Endodermal cell (in vitro differentiated cells): ENCODE measurements at regions not wholly inside any gene's neighbourhood (a gene's known extent, or its start where the extent isn't known, plus 50 kb on each side); places are given as distances from the start of the nearest gene placed in this dataset.
A peak's percentile ranks its signal among the peaks of the same experiment; 100 is the strongest.

Source experiments
- DNase-seq: peaks from one replicate; pipeline ENCODE4 v3.0.0-alpha.2; 2017
- H3K27ac ChIP-seq: 2 replicates; pipeline ENCODE4 v1.5.1; 2013; ENCODE audit warnings: mild to moderate bottlenecking, low read depth, low read length, moderate library complexity
- H3K27me3 ChIP-seq: 2 replicates; pipeline ENCODE4 v1.6.1; 2013; ENCODE audit warnings: mild to moderate bottlenecking, low read length, moderate library complexity; ENCODE audit not compliant: insufficient read depth, control insufficient read depth, poor library complexity, severe bottlenecking
- H3K36me3 ChIP-seq: 2 replicates; pipeline ENCODE4 v1.7.0; 2013; ENCODE audit warnings: mild to moderate bottlenecking, low read length, moderate library complexity; ENCODE audit not compliant: control insufficient read depth, insufficient read depth
- H3K4me1 ChIP-seq: one replicate; pipeline ENCODE4 v1.7.0; 2013; ENCODE audit warnings: low read length; ENCODE audit not compliant: control insufficient read depth, insufficient read depth
- H3K4me3 ChIP-seq: 2 replicates; pipeline ENCODE4 v1.5.1; 2013; ENCODE audit warnings: mild to moderate bottlenecking, low read length, moderate library complexity
- H3K9ac ChIP-seq: 2 replicates; pipeline ENCODE4 v1.6.1; 2013; ENCODE audit warnings: mild to moderate bottlenecking, low read length, moderate library complexity; ENCODE audit not compliant: poor library complexity, severe bottlenecking; ENCODE audit errors: extremely low read depth
- H3K9me3 ChIP-seq: 2 replicates; pipeline ENCODE4 v1.6.1; 2013; ENCODE audit warnings: mild to moderate bottlenecking, low read length, moderate library complexity; ENCODE audit not compliant: control insufficient read depth
- H3K27ac Mint-ChIP-seq: 2 replicates; pipeline ENCODE4 v1.8.0; 2020; ENCODE audit warnings: mixed read lengths
- H3K27me3 Mint-ChIP-seq: 2 replicates; pipeline ENCODE4 v1.8.0; 2021; ENCODE audit warnings: mild to moderate bottlenecking, mixed read lengths; ENCODE audit not compliant: insufficient read depth
- H3K36me3 Mint-ChIP-seq: 2 replicates; pipeline ENCODE4 v1.8.0; 2020; ENCODE audit warnings: low read depth, mixed read lengths
- H3K4me1 Mint-ChIP-seq: 2 replicates; pipeline ENCODE4 v1.8.0; 2020; ENCODE audit warnings: mixed read lengths
- H3K4me3 Mint-ChIP-seq: 2 replicates; pipeline ENCODE4 v1.8.0; 2020; ENCODE audit warnings: mild to moderate bottlenecking, moderate library complexity, mixed read lengths
- H3K9me3 Mint-ChIP-seq: 2 replicates; pipeline ENCODE4 v1.8.0; 2020; ENCODE audit warnings: mild to moderate bottlenecking, mixed read lengths
- WGBS, 2 experiments: methylation state at CpG; one replicate each; pipeline versions ENCODE4 v1.1.5 to v1.1.7; 2013; ENCODE audit warnings: missing lambda C conversion rate in 2 of 2, mixed read lengths in 1 of 2; ENCODE audit not compliant: insufficient coverage in 1 of 2, insufficient read length in 1 of 2; 5-methylcytosine and 5-hydroxymethylcytosine counted together
- TF ChIP-seq, protein P1 (sequence below): fragments of 200-600 bp; sonication (generic); conservative IDR thresholded peaks from 2 replicates; pipeline ENCODE4 v1.5.0; 2021; ENCODE audit warnings: antibody characterized with exemption, mild to moderate bottlenecking

DNA sequence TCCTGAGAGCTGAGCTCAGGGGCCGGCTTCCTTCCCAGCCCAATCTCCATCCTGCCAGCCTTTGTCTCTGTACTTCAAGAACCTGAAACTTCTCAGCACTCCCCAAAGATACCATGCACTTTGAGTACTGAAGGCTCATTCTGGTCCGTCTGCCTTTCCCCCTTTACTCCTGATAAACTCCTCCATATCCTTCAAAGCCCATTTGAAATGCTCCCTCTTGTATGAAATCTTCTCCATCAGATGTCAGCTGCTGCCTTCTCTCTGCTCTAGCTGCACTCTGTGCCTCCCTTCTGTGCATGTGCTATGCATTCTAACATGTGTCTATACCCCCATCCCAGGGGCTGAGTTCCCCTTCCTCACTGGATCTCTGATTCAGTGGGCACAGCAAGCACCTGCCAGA lies 52.1 kb downstream of the PITPNM2 start:
- Histone ChIP-seq H3K36me3 (no peaks in the 10 kb centered on the region), H3K4me3 (no peak overlapping the region), H3K27ac (no peak overlapping the region), H3K9ac (no peak overlapping the region), H3K4me1 (peaks cover 11% of the 10 kb centered on the region), H3K27me3 (no peaks in the 10 kb centered on the region), H3K9me3 (no peaks in the 10 kb centered on the region)
- no peaks in the 10 kb centered on the region for H3K27me3 Mint-ChIP-seq
- H3K36me3 Mint-ChIP-seq, result no peaks in the 10 kb centered on the region
- H3K27ac Mint-ChIP-seq, result no peak overlapping the region
- H3K9me3 Mint-ChIP-seq, result no peaks in the 10 kb centered on the region
- TF ChIP-seq, protein P1, sequence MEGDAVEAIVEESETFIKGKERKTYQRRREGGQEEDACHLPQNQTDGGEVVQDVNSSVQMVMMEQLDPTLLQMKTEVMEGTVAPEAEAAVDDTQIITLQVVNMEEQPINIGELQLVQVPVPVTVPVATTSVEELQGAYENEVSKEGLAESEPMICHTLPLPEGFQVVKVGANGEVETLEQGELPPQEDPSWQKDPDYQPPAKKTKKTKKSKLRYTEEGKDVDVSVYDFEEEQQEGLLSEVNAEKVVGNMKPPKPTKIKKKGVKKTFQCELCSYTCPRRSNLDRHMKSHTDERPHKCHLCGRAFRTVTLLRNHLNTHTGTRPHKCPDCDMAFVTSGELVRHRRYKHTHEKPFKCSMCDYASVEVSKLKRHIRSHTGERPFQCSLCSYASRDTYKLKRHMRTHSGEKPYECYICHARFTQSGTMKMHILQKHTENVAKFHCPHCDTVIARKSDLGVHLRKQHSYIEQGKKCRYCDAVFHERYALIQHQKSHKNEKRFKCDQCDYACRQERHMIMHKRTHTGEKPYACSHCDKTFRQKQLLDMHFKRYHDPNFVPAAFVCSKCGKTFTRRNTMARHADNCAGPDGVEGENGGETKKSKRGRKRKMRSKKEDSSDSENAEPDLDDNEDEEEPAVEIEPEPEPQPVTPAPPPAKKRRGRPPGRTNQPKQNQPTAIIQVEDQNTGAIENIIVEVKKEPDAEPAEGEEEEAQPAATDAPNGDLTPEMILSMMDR, result no peak
- no peak for DNase-seq
- H3K4me1 Mint-ChIP-seq, result peaks cover 46% of the 10 kb centered on the region
- WGBS, 2 experiments, result 91 to 96% methylated on average over 2 of the region's 2 CpGs
- no peak overlapping the region for H3K4me3 Mint-ChIP-seq

DNA sequence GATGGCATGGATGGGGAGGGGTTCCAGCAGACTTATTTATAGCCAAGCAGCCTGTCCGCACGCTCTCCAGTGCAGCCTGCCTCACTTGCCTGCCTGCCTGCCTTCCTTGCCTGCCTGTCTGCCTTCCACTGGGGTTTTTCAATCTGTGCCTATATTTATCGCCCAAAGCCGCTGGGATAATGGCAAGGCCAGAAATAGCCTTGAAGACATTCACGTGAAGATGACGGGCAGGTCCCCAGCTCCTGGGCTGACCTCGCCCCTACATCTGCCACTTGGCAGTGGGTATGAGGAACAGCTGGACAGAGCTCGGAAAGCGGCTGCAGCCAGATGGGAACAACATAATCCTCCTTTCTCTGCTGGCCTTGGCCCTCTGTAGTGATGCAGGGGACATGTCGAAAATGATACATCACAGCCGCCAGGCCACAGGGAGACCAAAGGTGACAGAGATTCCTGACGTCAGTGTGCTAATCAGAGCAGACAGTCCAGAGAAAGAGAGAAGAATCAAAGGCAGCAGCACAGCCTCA lies 53.3 kb downstream of the PITPNM2 start:
- Mint-ChIP-seq H3K27me3 (no peaks in the 10 kb centered on the region), H3K9me3 (no peaks in the 10 kb centered on the region), H3K36me3 (no peaks in the 10 kb centered on the region), H3K4me3 (no peak overlapping the region), H3K4me1 (peaks cover 42% of the 10 kb centered on the region), H3K27ac (no peak overlapping the region)
- DNase-seq, result no peak
- Histone ChIP-seq H3K36me3 (no peaks in the 10 kb centered on the region), H3K9me3 (no peaks in the 10 kb centered on the region), H3K9ac (no peak overlapping the region), H3K27ac (peak overlapping the region; percentile 32), H3K4me1 (peaks cover 1% of the 10 kb centered on the region), H3K4me3 (no peak overlapping the region), H3K27me3 (no peaks in the 10 kb centered on the region)
- 93 to 95% methylated on average over 11 to 12 of the region's 12 CpGs for WGBS, 2 experiments
- TF ChIP-seq, protein P1, result no peak

DNA sequence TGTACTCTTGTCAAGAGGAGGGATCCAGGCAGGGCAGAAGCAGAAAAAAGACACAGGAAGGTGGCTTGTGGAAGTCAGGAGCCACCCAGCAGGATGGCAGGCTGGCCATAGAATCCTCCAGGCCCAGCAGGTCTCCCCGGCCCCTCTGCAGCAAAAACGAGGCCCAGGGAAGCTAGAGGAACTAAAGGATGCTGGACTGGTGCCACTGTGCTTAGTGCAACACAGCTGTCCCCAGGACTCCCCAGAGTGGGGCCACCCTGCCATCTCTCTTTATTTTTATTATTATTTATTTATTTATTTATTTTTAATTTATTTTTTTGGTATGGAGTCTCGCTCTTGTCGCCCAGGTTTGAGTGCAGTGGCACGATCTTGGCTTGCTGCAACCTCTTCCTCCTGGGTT lies 54.1 kb downstream of the PITPNM2 start:
- Histone ChIP-seq H3K27me3 (no peaks in the 10 kb centered on the region), H3K9me3 (no peaks in the 10 kb centered on the region), H3K4me1 (no peaks in the 10 kb centered on the region), H3K4me3 (no peak overlapping the region), H3K36me3 (no peaks in the 10 kb centered on the region), H3K27ac (no peak overlapping the region), H3K9ac (no peak overlapping the region)
- Mint-ChIP-seq H3K36me3 (no peaks in the 10 kb centered on the region), H3K4me3 (no peak overlapping the region), H3K4me1 (peaks cover 38% of the 10 kb centered on the region), H3K27ac (no peak overlapping the region), H3K27me3 (no peaks in the 10 kb centered on the region), H3K9me3 (no peaks in the 10 kb centered on the region)
- 86% methylated on average over 2 to 5 of the region's 5 CpGs for WGBS, 2 experiments
- no peak for DNase-seq
- TF ChIP-seq, protein P1, result no peak
